AG04450 (cell line): ENCODE measurements at regions not wholly inside any gene's neighbourhood (a gene's known extent, or its start where the extent isn't known, plus 50 kb on each side); places are given as distances from the start of the nearest gene placed in this dataset.

ENCODE experiments used
- CTCF ChIA-PET: fragments of 300-600, 350-600 bp; formaldehyde crosslinking; extraction: SDS; loops from one replicate; lab custom pipeline; 2022; ENCODE audit warnings: antibody characterized with exemption, inconsistent platforms; lab: Charles Lee
- POLR2A ChIA-PET: fragments of 350-600 bp; formaldehyde crosslinking; extraction: SDS; loops from one replicate; lab custom pipeline; 2021; ENCODE audit warnings: antibody characterized with exemption, inconsistent platforms; lab: Yijun Ruan, JAX
- DNase-seq: peaks from one replicate; pipeline ENCODE4 v3.0.0-alpha.2; 2011; ENCODE audit warnings: low read depth, low spot score
- H3K27ac ChIP-seq: one replicate; pipeline ENCODE4 v1.5.1; 2012; ENCODE audit warnings: low read depth, low read length, control low read depth
- H3K27me3 ChIP-seq: one replicate; pipeline ENCODE4 v1.6.0; 2012; ENCODE audit warnings: low read length; ENCODE audit not compliant: control insufficient read depth, insufficient read depth
- H3K4me3 ChIP-seq: 2 replicates; pipeline ENCODE4 v1.5.1; 2011; ENCODE audit warnings: mild to moderate bottlenecking, low read depth, low read length, control low read depth
- H3K9me3 ChIP-seq: 2 replicates; pipeline ENCODE4 v1.5.1; 2012; ENCODE audit warnings: low read length; ENCODE audit not compliant: control insufficient read depth, insufficient read depth
- CTCF ChIP-seq: IDR thresholded peaks from 2 replicates; pipeline ENCODE4 v1.5.1; 2011; ENCODE audit warnings: low read depth, low read length, control low read depth, inconsistent platforms

- H3K27me3 ChIP-seq = no peaks in the 10 kb centered on the region
- H3K4me3 ChIP-seq = no peak overlapping the region
- no peak for DNase-seq
- H3K27ac ChIP-seq = no peak overlapping the region
- H3K9me3 ChIP-seq = peaks cover 38% of the 10 kb centered on the region
- CTCF ChIA-PET = no interaction called here
- no peak for TF ChIP-seq CTCF
- POLR2A ChIA-PET = no interaction called here
Observed at GRCh38 chr7:68025369-68025768, 1028.7 kb downstream of the TYW1 start.

GRCh38 chr7:68030530-68030929 lies 1033.9 kb downstream of the TYW1 start:
- no peak for TF ChIP-seq CTCF
- CTCF ChIA-PET = no interaction called here
- H3K9me3 ChIP-seq = peaks cover 23% of the 10 kb centered on the region
- H3K4me3 ChIP-seq = no peak overlapping the region
- no peaks in the 10 kb centered on the region for H3K27me3 ChIP-seq
- POLR2A ChIA-PET = no interaction called here
- H3K27ac ChIP-seq = no peak overlapping the region
- no peak for DNase-seq

GRCh38 chr7:68031180-68031943 lies 1034.7 kb downstream of the TYW1 start:
- POLR2A ChIA-PET = no interaction called here
- CTCF ChIA-PET = no interaction called here
- no peak overlapping the region for H3K4me3 ChIP-seq
- H3K27me3 ChIP-seq = no peaks in the 10 kb centered on the region
- no peak overlapping the region for H3K27ac ChIP-seq
- peaks cover 23% of the 10 kb centered on the region for H3K9me3 ChIP-seq
- no peak for DNase-seq
- no peak for TF ChIP-seq CTCF

GRCh38 chr7:68038621-68039314 lies 1042.1 kb downstream of the TYW1 start:
- Histone ChIP-seq H3K27ac (no peak overlapping the region), H3K4me3 (no peak overlapping the region), H3K27me3 (no peaks in the 10 kb centered on the region), H3K9me3 (peaks cover 9% of the 10 kb centered on the region; the same call in 1 of the 2 replicates)
- TF ChIP-seq CTCF = no peak
- ChIA-PET CTCF (no interaction called here), POLR2A (no interaction called here)
- no peak for DNase-seq

GRCh38 chr7:68041554-68041953 lies 1044.9 kb downstream of the TYW1 start:
- Histone ChIP-seq H3K27me3 (no peaks in the 10 kb centered on the region), H3K27ac (no peak overlapping the region), H3K4me3 (no peak overlapping the region), H3K9me3 (peaks cover 22% of the 10 kb centered on the region)
- POLR2A ChIA-PET = no interaction called here
- DNase-seq = no peak
- CTCF ChIA-PET = no interaction called here
- no peak for TF ChIP-seq CTCF
